T-cell (primary cell): ENCODE measurements at regions not wholly inside any gene's neighbourhood (a gene's known extent, or its start where the extent isn't known, plus 50 kb on each side); places are given as distances from the start of the nearest gene placed in this dataset.

Experiments used
- ATAC-seq, 4 experiments: fragments of 200-7000 bp in 3 of 4; fragments of 150-1000 bp in 1 of 4; cut with Tn5 transposase; replicated peaks in 1 of 4; 1 replicate in 3 of 4; 2 replicates in 1 of 4; pipeline ENCODE4 v1.10.0; 2021; ENCODE audit warnings: moderate library complexity in 3 of 4, mild to moderate bottlenecking in 2 of 4, moderate number of reproducible peaks in 1 of 4
- CTCF ChIA-PET, 2 donors: fragments of 300-600 bp; sonication (Branson Sonifier 250); formaldehyde crosslinking; loops; one replicate each; lab custom pipeline; 2022; ENCODE audit warnings: antibody characterized with exemption in 2 of 2; lab: Charles Lee
- POLR2A ChIA-PET, 2 donors: fragments of 300-600 bp; sonication (Branson Sonifier 250); formaldehyde crosslinking; loops; one replicate each; lab custom pipeline; 2022; ENCODE audit warnings: antibody characterized with exemption in 2 of 2; lab: Charles Lee
- DNase-seq, 35 experiments: peaks; one replicate each; pipeline versions ENCODE4 v3.0.0 to v3.0.0-alpha.2; 2013 to 2023
- H3K27ac ChIP-seq: one replicate; pipeline ENCODE4 v1.5.1; 2013; ENCODE audit warnings: low read length
- H3K27me3 ChIP-seq, 2 experiments: replicated peaks in 1 of 2; 1 replicate in 1 of 2; 2 replicates in 1 of 2; pipeline versions ENCODE4 v1.6.1 to v1.7.0; 2013; ENCODE audit warnings: low read length in 1 of 2, mixed read lengths in 1 of 2; ENCODE audit not compliant: control insufficient read depth in 2 of 2, insufficient read depth in 2 of 2; ENCODE audit errors: extremely low read depth in 1 of 2
- H3K36me3 ChIP-seq, 2 donors: 1 replicate in 1 of 2; 2 replicates in 1 of 2; pipeline versions ENCODE4 v1.6.1 to v1.7.0; 2013; ENCODE audit warnings: low read length in 1 of 2; ENCODE audit not compliant: control insufficient read depth in 2 of 2, insufficient read depth in 1 of 2; ENCODE audit errors: extremely low read depth in 1 of 2
- H3K4me1 ChIP-seq, 2 experiments: 1 replicate in 1 of 2; 2 replicates in 1 of 2; pipeline versions ENCODE4 v1.6.1 to v1.7.0; 2013; ENCODE audit warnings: low read length in 2 of 2, mixed read lengths in 1 of 2; ENCODE audit not compliant: insufficient read depth in 2 of 2, control insufficient read depth in 1 of 2; ENCODE audit errors: extremely low read depth in 1 of 2
- H3K4me3 ChIP-seq, 2 donors: 1 replicate in 1 of 2; 2 replicates in 1 of 2; pipeline versions ENCODE4 v1.5.1 to v1.7.0; 2013; ENCODE audit warnings: mild to moderate bottlenecking in 2 of 2, low read length in 1 of 2, moderate library complexity in 1 of 2; ENCODE audit not compliant: control insufficient read depth in 1 of 2; ENCODE audit errors: extremely low read depth in 1 of 2
- H3K9me3 ChIP-seq: 2 replicates; pipeline ENCODE4 v1.7.0; 2013
- H3K27ac Mint-ChIP-seq, 2 donors: one replicate each; pipeline ENCODE4 v1.8.0; 2020 to 2021; ENCODE audit warnings: mild to moderate bottlenecking in 2 of 2, mixed read lengths in 2 of 2
- H3K27me3 Mint-ChIP-seq, 2 donors: one replicate each; pipeline ENCODE4 v1.8.0; 2021 to 2022; ENCODE audit warnings: mixed read lengths in 2 of 2
- H3K36me3 Mint-ChIP-seq: one replicate; pipeline ENCODE4 v1.8.0; 2021; ENCODE audit warnings: mixed read lengths
- H3K4me1 Mint-ChIP-seq, 3 donors: one replicate each; pipeline ENCODE4 v1.8.0; 2020 to 2022; ENCODE audit warnings: mixed read lengths in 3 of 3, mild to moderate bottlenecking in 1 of 3
- H3K4me3 Mint-ChIP-seq, 3 donors: one replicate each; pipeline ENCODE4 v1.8.0; 2020 to 2022; ENCODE audit warnings: mild to moderate bottlenecking in 3 of 3, mixed read lengths in 3 of 3, moderate library complexity in 3 of 3
- H3K9me3 Mint-ChIP-seq, 3 donors: one replicate each; pipeline ENCODE4 v1.8.0; 2020 to 2022; ENCODE audit warnings: mixed read lengths in 3 of 3
- WGBS: methylation state at CpG from one replicate; pipeline ENCODE4 v1.1.5; 2013; ENCODE audit warnings: missing lambda C conversion rate; ENCODE audit not compliant: insufficient coverage; 5-methylcytosine and 5-hydroxymethylcytosine counted together

DNA sequence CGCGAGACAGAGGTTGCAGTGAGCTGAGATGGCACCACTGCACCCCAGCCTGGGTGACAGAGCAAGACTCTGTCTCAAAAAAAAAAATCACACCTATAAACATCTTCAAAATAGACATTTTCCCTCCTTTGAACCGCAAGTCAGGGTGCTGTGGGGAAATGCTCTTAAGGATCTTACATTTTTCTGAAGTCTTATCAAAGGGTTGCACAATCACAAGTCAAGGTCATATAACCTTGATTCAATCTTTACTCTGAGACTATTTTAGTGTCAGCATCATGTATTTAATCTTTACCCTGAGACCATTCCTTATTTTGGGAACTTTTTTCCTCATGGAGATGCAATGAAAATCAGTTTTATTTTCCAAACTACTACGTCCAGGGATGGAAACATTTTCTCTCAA is 62.8 kb upstream of the RANBP3L start:
- H3K9me3 Mint-ChIP-seq = no peaks in the 10 kb centered on the region
- H3K27ac Mint-ChIP-seq = no peak overlapping the region
- 44% methylated on average over 2 of the region's 4 CpGs for WGBS
- CTCF ChIA-PET = no interaction called here
- H3K4me3 ChIP-seq = no peak overlapping the region
- H3K4me1 ChIP-seq = no peaks in the 10 kb centered on the region
- H3K4me3 Mint-ChIP-seq = no peak overlapping the region
- DNase-seq = no peak
- H3K36me3 ChIP-seq = no peaks in the 10 kb centered on the region
- H3K27me3 ChIP-seq = no peaks in the 10 kb centered on the region
- POLR2A ChIA-PET = no interaction called here
- H3K9me3 ChIP-seq = no peaks in the 10 kb centered on the region
- H3K36me3 Mint-ChIP-seq = no peaks in the 10 kb centered on the region
- ATAC-seq = no peak
- H3K4me1 Mint-ChIP-seq = peaks cover 0 to 6% (median 3%) of the 10 kb centered on the region in 3 donors
- H3K27me3 Mint-ChIP-seq = peaks cover 0 to 3% of the 10 kb centered on the region in 2 donors
- no peak overlapping the region for H3K27ac ChIP-seq

DNA sequence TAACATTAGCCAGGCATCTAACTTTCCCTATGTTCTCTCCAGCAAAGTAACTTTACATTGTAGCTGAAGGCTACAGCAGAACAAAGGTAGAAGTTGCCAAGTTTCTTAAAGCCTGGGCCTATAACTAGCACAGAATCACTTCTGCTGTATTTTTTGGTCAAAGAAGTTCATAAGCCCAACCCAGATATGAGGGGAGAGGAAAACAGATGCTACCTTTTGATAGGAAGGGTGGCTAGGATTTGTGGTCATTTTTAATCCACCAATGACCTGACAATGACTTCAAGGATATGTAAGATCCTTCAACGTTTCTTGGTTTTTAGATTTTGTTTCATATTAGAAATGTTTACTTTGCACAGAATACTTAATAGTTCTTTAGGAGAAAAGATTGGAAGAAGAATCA is 64.2 kb upstream of the RANBP3L start:
- CTCF ChIA-PET = no interaction called here
- Histone ChIP-seq H3K27ac (no peak overlapping the region), H3K9me3 (no peaks in the 10 kb centered on the region), H3K36me3 (no peaks in the 10 kb centered on the region), H3K4me3 (no peak overlapping the region), H3K4me1 (no peaks in the 10 kb centered on the region), H3K27me3 (no peaks in the 10 kb centered on the region)
- ATAC-seq = no peak
- Mint-ChIP-seq H3K27me3 (peaks cover 0 to 3% of the 10 kb centered on the region in 2 donors), H3K36me3 (no peaks in the 10 kb centered on the region), H3K4me3 (no peak overlapping the region), H3K4me1 (peaks cover 0 to 6% (median 3%) of the 10 kb centered on the region in 3 donors), H3K9me3 (peaks cover 0 to 5% (median 0%) of the 10 kb centered on the region in 3 donors), H3K27ac (no peak overlapping the region)
- no CpG with 5 or more reads among the region's 1 CpG for WGBS
- no peak for DNase-seq
- POLR2A ChIA-PET = no interaction called here

DNA sequence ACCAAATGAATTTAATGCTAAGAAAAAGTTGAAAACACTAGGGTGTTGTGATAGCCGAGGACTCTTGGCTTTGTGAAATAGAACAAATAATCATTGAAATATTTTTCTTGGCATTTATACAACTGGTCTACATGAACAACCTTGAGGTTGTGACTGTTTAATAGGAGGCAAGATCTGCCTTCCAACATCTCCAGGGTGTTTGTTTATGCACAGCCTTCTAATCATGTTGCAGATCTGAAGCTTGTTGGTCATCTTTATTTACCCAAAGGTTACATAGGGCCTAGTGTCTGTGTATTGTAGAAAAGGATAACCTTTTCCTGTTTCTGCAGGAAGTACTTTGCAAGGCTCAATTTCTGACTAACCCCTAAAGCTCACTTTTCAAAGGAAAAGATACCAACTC is 65.2 kb upstream of the RANBP3L start:
- Histone ChIP-seq H3K36me3 (no peaks in the 10 kb centered on the region), H3K4me1 (no peaks in the 10 kb centered on the region), H3K27me3 (no peaks in the 10 kb centered on the region), H3K4me3 (no peak overlapping the region), H3K9me3 (no peaks in the 10 kb centered on the region), H3K27ac (no peak overlapping the region)
- Mint-ChIP-seq H3K27ac (no peak overlapping the region), H3K36me3 (no peaks in the 10 kb centered on the region), H3K4me1 (peaks cover 0 to 6% (median 3%) of the 10 kb centered on the region in 3 donors), H3K27me3 (peaks cover 2 to 3% of the 10 kb centered on the region in 2 donors), H3K4me3 (no peak overlapping the region), H3K9me3 (peaks cover 0 to 5% (median 0%) of the 10 kb centered on the region in 3 donors)
- no CpG with 5 or more reads among the region's 1 CpG for WGBS
- ChIA-PET POLR2A (no interaction called here), CTCF (no interaction called here)
- DNase-seq = no peak
- no peak for ATAC-seq

DNA sequence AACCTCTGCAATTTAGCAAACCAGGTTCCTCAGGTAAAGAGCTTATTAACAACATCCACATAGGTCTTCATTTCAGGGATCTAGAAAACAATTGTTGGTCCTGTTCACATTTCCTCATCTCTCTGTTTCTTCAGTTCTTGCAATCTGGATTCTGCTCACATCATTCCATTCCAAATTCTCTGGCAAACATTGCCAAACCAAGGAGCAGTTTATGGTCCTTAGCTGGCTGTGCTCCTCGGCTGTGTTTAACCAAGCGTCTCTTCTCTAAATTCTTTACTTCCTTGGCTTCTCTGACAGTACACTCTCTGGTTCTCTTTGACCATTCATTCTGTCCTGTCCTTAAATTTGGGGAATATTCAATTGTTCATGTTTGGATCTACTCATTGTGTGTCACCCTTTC is 65.8 kb upstream of the RANBP3L start:
- 100% methylated on average over 1 of the region's 2 CpGs for WGBS
- peaks cover 0 to 6% (median 3%) of the 10 kb centered on the region in 3 donors for H3K4me1 Mint-ChIP-seq

DNA sequence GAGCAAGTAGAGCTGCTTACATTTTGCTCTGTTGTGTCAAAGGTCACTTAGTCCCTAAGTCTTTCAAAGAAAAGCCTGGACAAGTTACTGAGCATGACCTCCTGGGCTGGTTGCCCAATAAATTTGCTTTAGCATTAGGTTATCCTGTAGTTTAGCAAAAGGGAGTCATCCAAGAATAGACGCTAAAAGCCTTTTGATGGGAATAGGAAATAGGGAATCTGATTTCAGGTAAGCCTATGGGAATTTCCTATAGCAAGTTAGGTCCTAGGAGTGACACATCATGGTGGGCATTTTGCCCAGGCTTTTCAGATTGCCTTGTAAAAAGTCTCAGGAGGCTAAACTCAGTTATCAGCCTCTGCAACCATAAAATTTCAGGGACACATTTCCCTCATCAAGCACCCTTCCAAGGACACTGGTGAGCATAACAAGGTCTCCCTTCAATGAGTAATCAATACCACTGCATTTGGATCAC is 67.6 kb upstream of the RANBP3L start:
- POLR2A ChIA-PET = no interaction called here

More for the DNA sequence above, 65.8 kb upstream of the RANBP3L start:
- H3K36me3 Mint-ChIP-seq = no peaks in the 10 kb centered on the region
- ATAC-seq (no peak), DNase-seq (no peak)
- no peak overlapping the region for H3K4me3 Mint-ChIP-seq
- H3K36me3 ChIP-seq = no peaks in the 10 kb centered on the region
- H3K27ac Mint-ChIP-seq = no peak overlapping the region
- peaks cover 0 to 3% of the 10 kb centered on the region in 2 donors for H3K27me3 Mint-ChIP-seq
- H3K9me3 Mint-ChIP-seq = peaks cover 0 to 5% (median 0%) of the 10 kb centered on the region in 3 donors
- H3K9me3 ChIP-seq = no peaks in the 10 kb centered on the region
- no peaks in the 10 kb centered on the region for H3K4me1 ChIP-seq
- no peaks in the 10 kb centered on the region for H3K27me3 ChIP-seq
- POLR2A ChIA-PET = no interaction called here
- no peak overlapping the region for H3K27ac ChIP-seq
- CTCF ChIA-PET = no interaction called here
- no peak overlapping the region for H3K4me3 ChIP-seq

DNA sequence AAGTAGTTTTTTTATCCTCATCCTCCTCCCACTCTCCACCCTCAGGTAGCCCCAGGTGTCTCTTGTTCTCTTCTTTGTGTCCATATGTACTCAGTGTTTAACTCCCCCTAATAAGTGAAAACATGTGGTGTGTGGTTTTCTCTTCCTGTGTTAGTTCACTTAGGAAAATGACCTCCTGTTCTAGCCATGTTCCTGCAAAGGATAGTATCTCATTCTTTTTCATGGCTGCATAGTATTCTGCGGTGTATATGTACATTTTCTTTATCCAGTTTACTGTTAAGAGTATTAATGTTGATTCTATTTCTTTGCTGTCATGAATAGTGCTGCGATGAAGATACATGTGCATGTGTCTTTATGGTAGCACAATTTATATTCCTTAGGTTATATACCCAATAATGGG is 68.4 kb upstream of the RANBP3L start:
- peaks cover 0 to 5% of the 10 kb centered on the region in 2 experiments for H3K27me3 ChIP-seq
- ChIA-PET POLR2A (interaction anchor here in 1 of 2 donors (0.5 kb wide), 1 partner anchor 165 kb away, joined by 7 read pairs; no protein-coding TSS in a partner anchor), CTCF (no interaction called here)
- H3K27ac ChIP-seq = no peak overlapping the region
- ATAC-seq (no peak), DNase-seq (no peak)
- no peaks in the 10 kb centered on the region for H3K9me3 ChIP-seq
- no peaks in the 10 kb centered on the region for H3K4me1 ChIP-seq
- no peaks in the 10 kb centered on the region for H3K36me3 Mint-ChIP-seq
- H3K4me3 ChIP-seq = no peak overlapping the region
- H3K27ac Mint-ChIP-seq = no peak overlapping the region
- no CpG with 5 or more reads among the region's 2 CpGs for WGBS
- no peaks in the 10 kb centered on the region for H3K36me3 ChIP-seq
- H3K4me1 Mint-ChIP-seq = peaks cover 0 to 6% (median 3%) of the 10 kb centered on the region in 3 donors
- H3K4me3 Mint-ChIP-seq = no peak overlapping the region
- H3K27me3 Mint-ChIP-seq = peaks cover 0 to 7% of the 10 kb centered on the region in 2 donors
- peaks cover 0 to 5% (median 0%) of the 10 kb centered on the region in 3 donors for H3K9me3 Mint-ChIP-seq

More for the DNA sequence above, 67.6 kb upstream of the RANBP3L start:
- no peaks in the 10 kb centered on the region for H3K36me3 ChIP-seq
- H3K27me3 Mint-ChIP-seq = peaks cover 0 to 7% of the 10 kb centered on the region in 2 donors
- CTCF ChIA-PET = no interaction called here
- no peak overlapping the region for H3K4me3 Mint-ChIP-seq
- no peak overlapping the region for H3K27ac ChIP-seq
- H3K4me3 ChIP-seq = no peak overlapping the region
- H3K9me3 Mint-ChIP-seq = peaks cover 0 to 5% (median 0%) of the 10 kb centered on the region in 3 donors
- ATAC-seq = no peak
- H3K9me3 ChIP-seq = no peaks in the 10 kb centered on the region
- no peaks in the 10 kb centered on the region for H3K36me3 Mint-ChIP-seq
- H3K4me1 ChIP-seq = no peaks in the 10 kb centered on the region
- H3K4me1 Mint-ChIP-seq = peaks cover 0 to 6% (median 3%) of the 10 kb centered on the region in 3 donors
- H3K27me3 ChIP-seq = no peaks in the 10 kb centered on the region
- no peak overlapping the region for H3K27ac Mint-ChIP-seq
- WGBS = 88% methylated on average over 1 of the region's 1 CpG
- DNase-seq = no peak
